ENCODE measurements at regions not wholly inside any gene's neighbourhood (a gene's known extent, or its start where the extent isn't known, plus 50 kb on each side); places are given as distances from the start of the nearest gene placed in this dataset.
"Not testable (repeated sequence)": the region's sequence is repeated elsewhere in the genome, so short reads cannot be mapped to it uniquely, and the experiment has no call there.

GRCh38 chr6:120786682-120787081, 547.6 kb downstream of the TBC1D32 start:
- DNase-seq = no peak

GRCh38 chr6:120786256-120786655, 548.0 kb downstream of the TBC1D32 start:
- no peak for DNase-seq

- no peak for DNase-seq
Measured at GRCh38 chr6:120785459-120786086, 548.7 kb downstream of the TBC1D32 start.

- DNase-seq = no peak
Measured at GRCh38 chr6:120779441-120779840, 554.8 kb downstream of the TBC1D32 start.

DNA sequence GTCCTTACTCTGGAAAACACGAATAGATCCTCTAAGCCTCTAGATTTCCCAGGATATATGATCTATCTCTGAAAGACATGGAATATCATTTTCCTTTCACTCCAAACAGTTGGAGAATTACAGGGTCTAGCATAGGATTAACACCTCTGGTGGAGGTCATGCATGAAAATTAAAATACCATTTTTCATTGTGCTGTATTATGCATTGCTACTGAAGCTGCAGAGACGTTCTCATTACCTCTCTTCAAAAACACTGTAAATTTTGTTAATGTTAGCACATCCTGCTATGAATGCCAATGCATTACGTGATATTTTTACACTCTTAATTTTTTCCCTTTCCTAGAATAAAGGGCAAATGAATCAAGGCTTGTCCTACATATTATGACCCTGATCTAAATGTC, 558.6 kb downstream of the TBC1D32 start:
- DNase-seq = no peak

DNA sequence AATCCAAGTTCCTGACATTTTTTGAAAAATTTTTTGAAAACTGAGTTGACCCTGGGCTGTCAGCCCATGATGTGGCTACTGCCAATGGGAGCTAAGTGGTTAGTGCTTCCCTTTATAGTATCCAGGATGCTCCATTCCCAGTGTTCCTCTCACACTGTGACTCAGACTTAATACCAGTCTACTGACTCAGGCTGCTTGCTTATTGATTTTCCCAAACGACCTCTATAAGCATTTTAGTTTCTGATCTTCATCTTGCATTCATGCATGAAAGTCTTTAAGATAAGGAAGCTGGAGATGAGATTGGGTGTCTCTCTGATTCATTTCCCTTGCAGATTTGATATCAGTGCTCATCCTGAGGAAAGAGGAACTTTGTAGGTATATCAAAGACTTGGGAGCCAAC, 560.0 kb downstream of the TBC1D32 start:
- no peak for DNase-seq

DNA sequence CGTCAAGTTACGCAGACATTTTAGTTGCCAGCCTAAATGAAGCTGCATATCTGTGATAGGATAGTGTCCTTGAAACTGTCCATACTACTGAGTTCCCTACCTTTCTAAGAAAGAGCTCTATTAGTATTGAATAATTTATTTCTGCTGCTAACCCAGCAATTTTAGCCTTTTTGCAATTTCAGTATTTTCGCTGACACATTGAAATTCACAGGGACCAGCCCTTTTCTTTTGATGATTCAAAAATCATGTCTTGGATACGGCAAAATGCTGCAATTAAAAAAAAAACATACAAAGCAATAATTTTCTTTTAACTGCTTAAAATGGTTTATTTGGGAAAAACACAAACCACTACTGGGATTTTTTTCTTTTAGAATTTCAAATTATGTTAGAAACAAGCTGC, 563.3 kb downstream of the TBC1D32 start:
- no peak for DNase-seq

GRCh38 chr6:120764312-120764711, 570.0 kb downstream of the TBC1D32 start:
- no peak for DNase-seq

GRCh38 chr6:120759570-120759969, 574.7 kb downstream of the TBC1D32 start:
- DNase-seq = no peak

DNA sequence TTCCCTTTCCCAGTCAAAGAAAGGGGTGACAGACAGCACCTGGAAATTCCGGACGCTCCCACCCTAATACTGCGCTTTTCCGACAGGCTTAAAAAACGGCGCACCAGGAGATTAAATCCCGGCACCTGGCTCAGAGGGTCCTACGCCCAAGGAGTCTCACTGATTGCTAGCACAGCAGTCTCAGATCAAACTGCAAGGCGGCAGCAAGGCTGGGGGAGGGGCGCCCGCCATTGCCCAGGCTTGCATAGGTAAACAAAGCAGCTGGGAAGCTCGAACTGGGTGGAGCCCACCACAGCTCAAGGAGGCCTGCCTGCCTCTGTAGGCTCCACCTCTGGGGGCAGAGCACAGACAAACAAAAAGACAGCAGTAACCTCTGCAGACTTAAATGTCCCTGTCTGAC, 585.7 kb downstream of the TBC1D32 start:
- DNase-seq = not testable (repeated sequence)

DNA sequence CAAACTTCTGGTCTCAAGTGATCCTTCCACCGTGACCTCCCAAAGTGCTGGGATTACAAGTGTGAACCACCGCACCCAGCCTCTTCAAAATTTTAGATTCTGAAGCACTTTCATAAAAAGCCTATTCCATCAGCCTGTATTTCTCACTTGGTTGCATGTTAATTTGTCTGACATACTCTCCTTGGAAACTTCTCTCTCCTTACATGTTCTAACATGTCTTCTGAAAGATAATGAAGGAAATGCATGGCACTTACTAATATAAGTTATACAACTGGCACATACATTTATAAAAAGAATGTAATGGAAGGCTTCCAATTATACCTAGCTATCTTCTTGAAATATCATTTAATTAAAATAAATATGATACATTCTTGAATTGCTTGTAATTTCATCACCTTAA, 597.5 kb downstream of the TBC1D32 start:
- no peak for DNase-seq

DNA sequence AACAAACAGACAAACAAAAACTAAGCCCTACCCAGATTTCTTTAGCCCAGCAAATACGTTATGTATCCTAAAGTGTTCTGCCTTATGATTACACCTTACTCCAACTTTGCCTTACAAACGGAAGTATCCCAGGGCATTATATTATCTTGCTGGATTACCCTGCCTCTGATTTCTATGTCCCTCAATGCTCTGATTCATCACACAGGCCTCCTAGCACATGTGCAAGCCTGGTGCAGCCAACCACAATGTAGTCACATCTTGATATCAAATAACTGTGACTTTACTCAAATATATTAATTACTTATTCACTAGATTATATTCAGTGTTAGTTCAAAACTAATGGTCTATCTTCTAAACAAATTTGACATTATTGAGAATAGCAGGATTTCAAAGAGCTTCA, 598.6 kb downstream of the TBC1D32 start:
- DNase-seq = no peak

- no peak for DNase-seq
Measured at GRCh38 chr6:120711255-120711654, 623.0 kb downstream of the TBC1D32 start.

- DNase-seq = no peak
Measured at GRCh38 chr6:120700001-120700400, 634.3 kb downstream of the TBC1D32 start.

GRCh38 chr6:120686492-120686891, 647.8 kb downstream of the TBC1D32 start:
- no peak for DNase-seq

DNA sequence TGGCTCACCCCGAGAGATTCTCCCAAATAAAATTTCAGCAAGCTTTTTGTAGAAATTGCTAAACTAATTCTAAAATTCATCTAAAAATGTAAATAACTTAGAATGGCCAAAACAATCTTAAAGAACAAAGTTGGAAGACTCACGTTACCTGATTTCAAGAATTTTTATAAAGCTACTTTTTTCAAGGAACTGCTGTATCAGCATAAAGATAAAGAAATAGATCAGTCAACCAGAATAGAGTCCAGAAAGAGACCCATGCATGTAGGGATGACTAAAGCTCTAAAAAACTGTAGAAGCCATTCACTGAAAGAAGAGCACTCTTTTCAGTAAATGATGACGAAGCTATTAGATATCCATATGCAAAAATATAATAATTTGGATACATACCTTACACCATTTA, 652.1 kb downstream of the TBC1D32 start:
- no peak for DNase-seq

- no peak for DNase-seq
Measured at GRCh38 chr6:120681204-120681603, 653.1 kb downstream of the TBC1D32 start.

DNA sequence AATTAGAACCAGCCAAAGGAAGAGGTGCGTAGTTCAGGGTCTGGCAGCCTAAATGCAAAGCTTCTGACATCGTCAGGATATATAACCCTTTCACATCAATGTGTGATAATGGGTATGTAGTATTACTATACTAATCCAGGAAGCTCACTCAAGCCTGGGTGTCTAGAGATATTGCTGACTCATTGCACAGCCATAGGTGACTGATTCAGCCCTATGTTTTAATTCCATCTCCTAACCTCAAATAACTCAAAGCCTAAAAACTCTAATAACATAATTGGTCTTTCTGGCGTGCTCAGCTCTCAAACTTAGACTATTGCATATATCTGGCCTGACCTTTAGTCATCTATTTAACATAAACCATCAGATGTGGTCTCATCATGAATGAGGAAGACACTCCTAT, 658.4 kb downstream of the TBC1D32 start:
- DNase-seq = no peak

GRCh38 chr6:120671519-120671918, 662.8 kb downstream of the TBC1D32 start:
- DNase-seq = no peak

DNA sequence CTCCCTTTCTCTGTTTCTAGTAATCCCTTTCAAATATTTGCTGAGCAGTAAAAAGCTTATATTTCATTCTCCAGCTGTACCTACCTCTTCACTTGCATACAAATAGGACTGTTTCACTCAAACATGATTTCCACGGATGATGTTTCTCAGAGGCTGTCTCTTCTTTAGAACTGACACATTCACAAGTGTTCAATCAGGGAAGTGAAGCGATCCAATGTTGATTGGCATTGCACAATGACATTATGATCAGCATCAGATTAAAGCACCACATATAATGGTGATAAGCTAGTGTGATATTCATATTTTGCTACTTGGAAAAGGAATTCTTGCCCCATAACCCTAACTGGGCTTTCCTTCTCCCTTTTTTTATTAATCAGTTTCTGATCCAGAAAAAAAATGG, 681.8 kb downstream of the TBC1D32 start:
- DNase-seq = no peak

DNA sequence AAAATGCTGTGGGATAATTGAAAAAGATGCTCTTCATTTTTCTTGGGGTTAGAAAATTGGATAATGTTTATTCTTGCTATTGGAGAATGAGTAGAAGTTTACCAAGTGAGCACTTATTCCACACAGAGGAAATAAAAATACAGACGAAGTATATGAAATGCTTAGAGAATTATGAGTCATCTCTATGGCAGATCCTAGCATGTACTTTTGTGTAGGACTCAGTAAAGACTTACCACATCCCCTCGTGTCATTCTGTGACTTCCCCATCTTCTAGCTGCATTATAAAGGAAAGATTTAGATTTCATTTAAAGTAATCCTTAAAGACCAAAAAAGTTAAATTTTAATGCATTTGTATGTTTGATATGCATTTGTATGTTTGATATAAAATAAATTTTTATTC, 685.6 kb downstream of the TBC1D32 start:
- DNase-seq = no peak

GRCh38 chr6:120646101-120646500, 688.2 kb downstream of the TBC1D32 start:
- DNase-seq = no peak

DNA sequence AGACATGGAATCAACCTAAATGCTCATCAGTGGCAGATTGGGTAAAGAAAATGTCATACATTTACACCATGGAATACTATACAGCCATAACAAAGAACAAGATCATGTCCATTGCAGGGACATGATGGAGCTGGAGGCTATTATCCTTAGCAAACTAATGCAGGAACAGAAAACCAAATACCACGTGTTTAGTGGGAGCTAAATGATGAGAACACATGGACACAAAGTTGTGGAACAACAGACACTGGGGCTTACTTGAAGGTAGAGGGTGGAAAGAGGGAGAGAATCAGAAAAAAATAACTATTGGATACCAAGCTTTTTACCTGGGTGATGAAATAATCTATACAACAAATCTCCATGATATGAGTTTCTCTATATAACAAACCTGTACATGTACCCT, 701.3 kb downstream of the TBC1D32 start:
- no peak for DNase-seq

DNA sequence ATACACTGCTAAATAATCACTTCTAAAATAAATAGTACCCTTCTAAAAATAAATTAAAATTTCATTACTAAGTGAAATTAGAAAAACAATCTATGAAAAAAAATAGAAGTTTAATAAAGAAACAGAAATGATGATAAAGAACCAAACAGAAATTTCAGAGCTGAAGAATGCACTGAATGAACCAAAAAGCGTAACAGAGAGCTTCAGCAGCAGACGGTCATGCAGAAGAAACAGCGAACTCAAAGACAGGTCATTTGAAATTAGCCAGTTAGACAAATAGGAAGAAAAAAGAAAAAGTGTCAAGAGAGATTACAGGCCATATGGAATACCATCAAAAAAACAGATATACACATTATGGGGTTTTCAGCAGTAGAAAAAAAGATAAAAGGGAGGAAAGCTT, 706.7 kb downstream of the TBC1D32 start:
- no peak for DNase-seq

- no peak for DNase-seq
Measured at GRCh38 chr6:120622127-120622631, 712.1 kb downstream of the TBC1D32 start.
